GM23248 (cell line): ENCODE measurements at regions not wholly inside any gene's neighbourhood (a gene's known extent, or its start where the extent isn't known, plus 50 kb on each side); places are given as distances from the start of the nearest gene placed in this dataset.

Source experiments
- DNase-seq: peaks from one replicate; pipeline ENCODE4 v3.0.0-alpha.2; 2015
- H2AFZ ChIP-seq: fragments of 200-600 bp; sonication (generic); 2 replicates; pipeline ENCODE4 v1.6.1; 2016; ENCODE audit warnings: antibody characterized with exemption
- H3F3A ChIP-seq: fragments of 200-600 bp; sonication (generic); 2 replicates; pipeline ENCODE4 v1.6.1; 2016; ENCODE audit warnings: mild to moderate bottlenecking, antibody characterized with exemption, mixed run types; ENCODE audit not compliant: insufficient read depth
- H3K27ac ChIP-seq: fragments of 200-600 bp; sonication (generic); 2 replicates; pipeline ENCODE4 v1.5.1; 2016; ENCODE audit warnings: mild to moderate bottlenecking
- H3K27me3 ChIP-seq: fragments of 200-600 bp; sonication (generic); replicated peaks from 2 replicates; pipeline ENCODE4 v1.6.1; 2016; ENCODE audit warnings: mild to moderate bottlenecking; ENCODE audit not compliant: insufficient read depth
- H3K36me3 ChIP-seq: fragments of 200-600 bp; sonication (generic); 2 replicates; pipeline ENCODE4 v1.6.1; 2016; ENCODE audit warnings: low read depth, mild to moderate bottlenecking
- H3K4me1 ChIP-seq: fragments of 200-600 bp; sonication (generic); 2 replicates; pipeline ENCODE4 v1.6.1; 2016; ENCODE audit warnings: mild to moderate bottlenecking; ENCODE audit not compliant: insufficient read depth
- H3K4me2 ChIP-seq: fragments of 200-600 bp; sonication (generic); one replicate; pipeline ENCODE4 v1.6.1; 2016; ENCODE audit warnings: mild to moderate bottlenecking; ENCODE audit not compliant: unreplicated experiment
- H3K4me3 ChIP-seq: fragments of 200-600 bp; sonication (generic); 2 replicates; pipeline ENCODE4 v1.5.1; 2016; ENCODE audit warnings: mild to moderate bottlenecking
- H3K79me2 ChIP-seq: fragments of 200-600 bp; sonication (generic); 2 replicates; pipeline ENCODE4 v1.6.1; 2016; ENCODE audit warnings: mild to moderate bottlenecking; ENCODE audit not compliant: insufficient read depth
- H3K9ac ChIP-seq: fragments of 200-600 bp; sonication (generic); 2 replicates; pipeline ENCODE4 v1.6.1; 2016; ENCODE audit warnings: mild to moderate bottlenecking
- H3K9me2 ChIP-seq: fragments of 200-600 bp; sonication (generic); 2 replicates; pipeline ENCODE4 v1.6.1; 2016; ENCODE audit warnings: mixed run types, mild to moderate bottlenecking, moderate library complexity; ENCODE audit not compliant: insufficient read depth
- H3K9me3 ChIP-seq: fragments of 200-600 bp; sonication (generic); one replicate; pipeline ENCODE4 v1.6.1; 2017; ENCODE audit warnings: low read depth
- H4K20me1 ChIP-seq: fragments of 200-600 bp; sonication (generic); 2 replicates; pipeline ENCODE4 v1.6.0; 2016; ENCODE audit not compliant: insufficient read depth
- EZH2 ChIP-seq: fragments of 200-600 bp; sonication (generic); IDR thresholded peaks from 2 replicates; pipeline ENCODE4 v1.6.1; 2018; ENCODE audit warnings: antibody characterized with exemption, mild to moderate bottlenecking; ENCODE audit not compliant: insufficient read depth, poor library complexity, severe bottlenecking
- EZH2phosphoT487 ChIP-seq: fragments of 200-600 bp; sonication (generic); IDR thresholded peaks from 2 replicates; pipeline ENCODE4 v1.6.1; 2018; ENCODE audit warnings: antibody characterized with exemption, moderate library complexity, mild to moderate bottlenecking, low read depth; ENCODE audit not compliant: insufficient read depth
- WGBS, 2 experiments: methylation state at CpG; one replicate each; pipeline ENCODE4 v1.1.6; 2015 to 2017; ENCODE audit warnings: low lambda C conversion rate in 2 of 2, low coverage in 1 of 2; ENCODE audit errors: missing lambda C conversion rate in 2 of 2; 5-methylcytosine and 5-hydroxymethylcytosine counted together
- in situ Hi-C: fragments of 300-500 bp; cut with MboI; formaldehyde crosslinking; loops from 2 replicates; pipeline ENCODE4 v1.15.0; 2020

DNA sequence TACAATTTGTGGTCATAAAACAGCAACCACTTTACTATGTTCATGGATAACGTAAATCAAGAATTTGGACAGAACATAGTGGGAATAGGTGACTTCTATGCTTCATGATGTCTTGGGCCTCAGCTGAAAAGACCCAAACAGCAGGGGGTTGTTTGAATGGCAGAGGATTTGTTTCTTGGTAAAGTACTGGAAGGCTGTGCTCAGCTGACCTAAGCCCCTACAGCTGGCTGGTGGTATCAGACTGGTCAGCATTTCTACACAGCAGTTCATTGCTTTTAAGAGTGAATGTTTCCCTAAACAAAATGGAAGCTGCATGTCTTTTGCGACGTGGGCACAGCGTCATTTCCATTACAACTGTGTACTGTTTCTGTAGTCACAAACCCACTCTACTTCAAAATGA is 148.5 kb upstream of the DEFB112 start:
- no peaks in the 10 kb centered on the region for H3K79me2 ChIP-seq
- DNase-seq: no peak
- H3K9ac ChIP-seq: no peak overlapping the region
- H3K27ac ChIP-seq: no peak overlapping the region
- no peaks in the 10 kb centered on the region for H3K9me3 ChIP-seq
- no peak overlapping the region for H3K4me3 ChIP-seq
- WGBS, 2 experiments: 38 to 44% methylated on average over 4 of the region's 4 CpGs
- H3K9me2 ChIP-seq: no peaks in the 10 kb centered on the region
- H3K36me3 ChIP-seq: no peaks in the 10 kb centered on the region
- no peaks in the 10 kb centered on the region for H3K4me1 ChIP-seq
- H3F3A ChIP-seq: no peaks in the 10 kb centered on the region
- TF ChIP-seq EZH2: no peak
- TF ChIP-seq EZH2phosphoT487: no peak
- no peak overlapping the region for H3K4me2 ChIP-seq
- no peaks in the 10 kb centered on the region for H3K27me3 ChIP-seq
- in situ Hi-C loops: no loop called here
- H2AFZ ChIP-seq: no peak overlapping the region
- H4K20me1 ChIP-seq: no peaks in the 10 kb centered on the region

GRCh38 chr6:50202766-50203165 is 153.0 kb upstream of the DEFB112 start:
- no peak overlapping the region for H3K4me2 ChIP-seq
- no peak overlapping the region for H3K4me3 ChIP-seq
- no peaks in the 10 kb centered on the region for H3K4me1 ChIP-seq
- DNase-seq: no peak
- no peak overlapping the region for H3K27ac ChIP-seq
- H4K20me1 ChIP-seq: no peaks in the 10 kb centered on the region
- no peak overlapping the region for H3K9ac ChIP-seq
- H3K79me2 ChIP-seq: no peaks in the 10 kb centered on the region
- no peaks in the 10 kb centered on the region for H3F3A ChIP-seq
- H3K36me3 ChIP-seq: no peaks in the 10 kb centered on the region
- no peaks in the 10 kb centered on the region for H3K27me3 ChIP-seq
- in situ Hi-C loops: no loop called here
- no peak overlapping the region for H2AFZ ChIP-seq
- TF ChIP-seq EZH2phosphoT487 (no peak), EZH2 (no peak)
- no peaks in the 10 kb centered on the region for H3K9me3 ChIP-seq
- H3K9me2 ChIP-seq: no peaks in the 10 kb centered on the region

DNA sequence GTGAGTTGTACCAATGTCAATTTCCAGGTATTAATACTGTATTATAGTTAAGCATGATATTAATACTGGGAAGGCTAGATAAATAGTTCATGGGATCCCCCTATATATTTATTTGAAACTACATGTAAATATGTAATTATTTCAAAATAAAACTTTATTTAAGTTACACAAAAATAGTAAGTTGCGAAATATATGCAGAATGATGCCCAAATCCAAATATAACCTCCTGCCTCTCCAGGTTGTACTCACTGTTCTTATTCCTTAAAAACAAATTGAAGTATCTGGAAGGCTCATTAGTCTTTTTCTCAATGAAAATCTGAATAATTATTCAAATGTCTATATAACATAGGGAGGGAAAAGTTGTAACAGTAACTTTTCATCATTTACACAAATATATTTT is 161.9 kb upstream of the DEFB112 start:
- WGBS, 2 experiments: 19 to 35% methylated on average over 1 of the region's 1 CpG
- no peak for DNase-seq
- no peaks in the 10 kb centered on the region for H3K36me3 ChIP-seq
- H3K9me3 ChIP-seq: no peaks in the 10 kb centered on the region
- H4K20me1 ChIP-seq: no peaks in the 10 kb centered on the region
- no peaks in the 10 kb centered on the region for H3F3A ChIP-seq
- no peak overlapping the region for H3K9ac ChIP-seq
- no peaks in the 10 kb centered on the region for H3K9me2 ChIP-seq
- no peak overlapping the region for H2AFZ ChIP-seq
- no peak for TF ChIP-seq EZH2phosphoT487
- no peak for TF ChIP-seq EZH2
- no peaks in the 10 kb centered on the region for H3K4me1 ChIP-seq
- no peak overlapping the region for H3K4me3 ChIP-seq
- H3K79me2 ChIP-seq: no peaks in the 10 kb centered on the region
- in situ Hi-C loops: no loop called here
- H3K27me3 ChIP-seq: no peaks in the 10 kb centered on the region
- no peak overlapping the region for H3K4me2 ChIP-seq
- H3K27ac ChIP-seq: no peak overlapping the region

GRCh38 chr6:50213146-50213545 is 163.4 kb upstream of the DEFB112 start:
- no peak overlapping the region for H3K4me3 ChIP-seq
- no peak overlapping the region for H3K27ac ChIP-seq
- H4K20me1 ChIP-seq: no peaks in the 10 kb centered on the region
- H2AFZ ChIP-seq: no peak overlapping the region
- H3K36me3 ChIP-seq: no peaks in the 10 kb centered on the region
- DNase-seq: no peak
- in situ Hi-C loops: no loop called here
- no peaks in the 10 kb centered on the region for H3K27me3 ChIP-seq
- H3K9me3 ChIP-seq: no peaks in the 10 kb centered on the region
- H3K4me1 ChIP-seq: no peaks in the 10 kb centered on the region
- H3K4me2 ChIP-seq: no peak overlapping the region
- no peaks in the 10 kb centered on the region for H3K9me2 ChIP-seq
- WGBS, 2 experiments: 0% methylated on average over 1 of the region's 1 CpG
- TF ChIP-seq EZH2phosphoT487: no peak
- TF ChIP-seq EZH2: no peak
- H3F3A ChIP-seq: no peaks in the 10 kb centered on the region
- H3K9ac ChIP-seq: no peak overlapping the region
- no peaks in the 10 kb centered on the region for H3K79me2 ChIP-seq

DNA sequence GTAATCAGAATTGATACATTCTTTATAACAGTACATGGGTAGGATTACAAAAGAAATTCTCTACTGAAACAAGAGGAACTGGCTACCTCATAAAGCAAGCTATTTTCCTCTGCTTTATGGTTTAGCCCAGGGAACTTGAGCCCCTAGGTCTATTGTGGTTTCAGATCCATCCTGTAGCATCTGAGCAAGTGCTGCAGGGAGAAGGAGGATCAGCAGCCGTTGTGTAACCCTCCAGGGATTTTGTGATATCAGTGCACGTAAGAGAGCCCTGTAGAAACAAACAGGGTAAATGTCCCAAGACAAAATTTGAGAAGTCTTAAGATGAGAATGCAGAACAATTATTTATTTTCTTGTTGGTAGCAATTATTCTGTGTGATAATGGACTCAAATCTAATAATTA is 165.2 kb upstream of the DEFB112 start:
- Histone ChIP-seq H3K4me1 (no peaks in the 10 kb centered on the region), H3K79me2 (no peaks in the 10 kb centered on the region), H4K20me1 (no peaks in the 10 kb centered on the region), H3K27ac (no peak overlapping the region), H2AFZ (no peak overlapping the region), H3K27me3 (no peaks in the 10 kb centered on the region), H3K9ac (no peak overlapping the region), H3K4me2 (no peak overlapping the region), H3F3A (no peaks in the 10 kb centered on the region), H3K4me3 (no peak overlapping the region), H3K9me3 (no peaks in the 10 kb centered on the region), H3K36me3 (no peaks in the 10 kb centered on the region), H3K9me2 (no peaks in the 10 kb centered on the region)
- no peak for DNase-seq
- TF ChIP-seq EZH2phosphoT487: no peak
- no peak for TF ChIP-seq EZH2
- WGBS, 2 experiments: 3 to 7% methylated on average over 2 of the region's 2 CpGs
- in situ Hi-C loops: no loop called here
